ENCODE measurements at regions not wholly inside any gene's neighbourhood (a gene's known extent, or its start where the extent isn't known, plus 50 kb on each side); places are given as distances from the start of the nearest gene placed in this dataset.

DNA sequence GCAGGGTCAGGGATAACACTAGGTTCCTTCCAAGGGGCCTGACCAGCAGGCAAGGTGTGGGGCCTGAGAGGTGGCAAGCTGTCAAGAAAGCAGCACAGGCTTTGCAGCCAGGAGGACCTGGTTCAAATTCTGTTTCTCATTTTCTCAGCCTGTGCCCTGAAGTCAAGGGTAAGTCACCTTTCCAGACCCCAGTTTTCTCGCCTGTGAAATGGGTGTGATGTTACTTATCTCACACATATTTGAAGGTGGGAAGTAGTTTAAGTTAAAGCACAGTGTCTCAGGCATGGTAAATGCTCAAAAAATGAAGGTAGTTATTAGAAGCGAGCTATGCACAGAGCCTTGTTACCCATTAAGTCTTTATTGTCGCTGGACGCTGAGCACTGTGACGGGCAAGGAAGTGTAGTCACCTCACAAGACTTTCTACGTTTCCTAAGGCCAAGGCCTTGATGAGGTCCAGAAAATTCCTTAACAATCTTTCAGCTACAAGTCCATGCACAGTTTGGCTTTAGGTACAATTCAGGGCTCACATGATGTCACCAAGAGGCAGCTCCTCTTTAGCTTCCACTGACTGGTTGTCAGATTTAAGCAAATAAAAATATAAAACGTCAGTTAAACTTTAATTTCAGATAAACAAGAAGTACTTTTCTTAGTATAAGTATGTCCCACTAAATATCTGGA is 522.6 kb upstream of the PROK2 start:
- H3K36me3 Mint-ChIP-seq (ENCODE audit: low read depth) = no peaks in the 10 kb centered on the region
- H3K4me3 Mint-ChIP-seq = peak overlapping the region; percentile 30
- no peak for DNase-seq
- TF ChIP-seq, protein P1, sequence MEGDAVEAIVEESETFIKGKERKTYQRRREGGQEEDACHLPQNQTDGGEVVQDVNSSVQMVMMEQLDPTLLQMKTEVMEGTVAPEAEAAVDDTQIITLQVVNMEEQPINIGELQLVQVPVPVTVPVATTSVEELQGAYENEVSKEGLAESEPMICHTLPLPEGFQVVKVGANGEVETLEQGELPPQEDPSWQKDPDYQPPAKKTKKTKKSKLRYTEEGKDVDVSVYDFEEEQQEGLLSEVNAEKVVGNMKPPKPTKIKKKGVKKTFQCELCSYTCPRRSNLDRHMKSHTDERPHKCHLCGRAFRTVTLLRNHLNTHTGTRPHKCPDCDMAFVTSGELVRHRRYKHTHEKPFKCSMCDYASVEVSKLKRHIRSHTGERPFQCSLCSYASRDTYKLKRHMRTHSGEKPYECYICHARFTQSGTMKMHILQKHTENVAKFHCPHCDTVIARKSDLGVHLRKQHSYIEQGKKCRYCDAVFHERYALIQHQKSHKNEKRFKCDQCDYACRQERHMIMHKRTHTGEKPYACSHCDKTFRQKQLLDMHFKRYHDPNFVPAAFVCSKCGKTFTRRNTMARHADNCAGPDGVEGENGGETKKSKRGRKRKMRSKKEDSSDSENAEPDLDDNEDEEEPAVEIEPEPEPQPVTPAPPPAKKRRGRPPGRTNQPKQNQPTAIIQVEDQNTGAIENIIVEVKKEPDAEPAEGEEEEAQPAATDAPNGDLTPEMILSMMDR (IDR thresholded peaks at IDR 0.05) = no peak
- H3K9me3 Mint-ChIP-seq = no peaks in the 10 kb centered on the region
- H3K27me3 Mint-ChIP-seq (ENCODE audit: low read depth, poor library complexity) = peaks cover 15% of the 10 kb centered on the region
- peak overlapping the region; percentile 88 for H3K27ac Mint-ChIP-seq
- H3K4me1 Mint-ChIP-seq = peaks cover 82% of the 10 kb centered on the region

DNA sequence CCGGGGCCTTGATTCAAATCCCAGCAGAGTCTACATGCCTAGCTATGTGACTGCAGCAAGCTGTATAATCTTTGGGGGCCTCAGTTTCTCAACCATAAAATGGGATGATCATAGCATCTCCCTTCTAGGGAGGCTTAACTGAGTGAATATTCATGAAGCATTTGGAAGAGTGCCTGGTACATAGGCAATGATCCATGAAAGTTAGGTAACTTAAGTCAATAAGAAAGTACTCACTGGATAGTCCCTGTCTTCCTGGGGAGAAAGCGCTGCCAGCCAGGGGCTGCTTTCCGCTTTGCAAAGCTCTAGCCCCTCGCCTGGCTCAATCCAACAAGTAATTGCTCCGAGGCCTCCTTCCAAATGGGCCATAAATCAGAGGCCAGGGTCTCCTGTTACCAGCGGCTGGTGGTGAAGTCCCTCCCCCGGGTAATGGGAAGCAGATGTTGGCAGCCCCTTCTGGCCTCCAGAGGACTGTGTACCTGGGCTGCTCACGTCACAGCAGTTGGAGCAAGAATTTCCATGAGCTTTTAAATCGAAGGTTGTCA is 521.9 kb upstream of the PROK2 start:
- Mint-ChIP-seq H3K27ac (peak overlapping the region; percentile 88), H3K4me1 (peaks cover 85% of the 10 kb centered on the region)
- peak; percentile 87 for DNase-seq

DNA sequence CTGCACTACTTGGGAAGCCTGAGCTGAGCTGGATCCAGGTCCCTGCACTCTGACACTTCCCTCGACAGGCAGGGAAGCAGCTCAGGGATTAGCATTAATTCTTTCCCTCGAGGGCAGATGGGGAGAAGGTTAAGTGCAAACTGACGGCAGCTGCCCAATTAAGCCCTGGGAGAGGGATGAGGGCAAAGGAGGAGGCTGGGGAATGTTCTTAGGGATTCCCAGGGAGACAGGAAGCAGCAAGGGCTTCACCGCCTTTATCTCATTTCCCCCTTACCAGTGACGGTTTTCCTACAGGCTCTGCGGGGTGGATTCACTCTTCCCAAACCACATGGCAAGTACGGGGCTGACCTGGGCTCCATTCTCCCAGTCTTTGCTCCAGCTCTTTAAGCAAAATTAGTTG is 519.0 kb upstream of the PROK2 start:
- DNase-seq = no peak
- Mint-ChIP-seq H3K9me3 (no peaks in the 10 kb centered on the region), H3K27ac (no peak overlapping the region), H3K4me1 (peaks cover 82% of the 10 kb centered on the region), H3K4me3 (no peak overlapping the region), H3K36me3 (ENCODE audit: low read depth) (no peaks in the 10 kb centered on the region), H3K27me3 (ENCODE audit: low read depth, poor library complexity) (peaks cover 18% of the 10 kb centered on the region)
- TF ChIP-seq, protein P1 (IDR thresholded peaks at IDR 0.05) = no peak

More for the DNA sequence above, 521.9 kb upstream of the PROK2 start:
- peak overlapping the region; percentile 30 for H3K4me3 Mint-ChIP-seq
- no peaks in the 10 kb centered on the region for H3K9me3 Mint-ChIP-seq
- no peaks in the 10 kb centered on the region for H3K36me3 Mint-ChIP-seq (ENCODE audit: low read depth)
- peaks cover 15% of the 10 kb centered on the region for H3K27me3 Mint-ChIP-seq (ENCODE audit: low read depth, poor library complexity)
- TF ChIP-seq, protein P1 (IDR thresholded peaks at IDR 0.05) = no peak

DNA sequence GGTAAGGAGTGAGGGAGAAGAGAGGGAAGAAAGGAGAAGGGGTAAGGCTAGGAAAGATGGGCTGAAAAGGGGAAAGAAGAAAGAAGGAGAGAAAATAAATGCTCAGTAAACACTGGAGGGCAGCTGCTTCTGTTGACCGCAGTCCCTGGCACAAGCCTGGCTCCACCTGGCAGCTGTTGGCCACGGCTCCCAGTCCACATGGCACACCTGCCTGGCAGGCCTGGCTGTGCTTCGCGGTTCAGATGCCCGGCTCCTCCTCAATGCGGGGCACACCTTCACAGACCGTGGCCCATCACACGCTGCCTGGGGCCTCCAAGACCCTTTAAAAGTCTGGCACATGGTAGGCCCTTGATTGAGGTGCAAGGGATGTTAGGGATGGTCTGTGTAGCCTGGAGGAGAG is 516.8 kb upstream of the PROK2 start:
- Mint-ChIP-seq H3K27ac (no peak overlapping the region), H3K4me3 (no peak overlapping the region), H3K27me3 (ENCODE audit: low read depth, poor library complexity) (peaks cover 16% of the 10 kb centered on the region), H3K9me3 (no peaks in the 10 kb centered on the region), H3K36me3 (ENCODE audit: low read depth) (no peaks in the 10 kb centered on the region), H3K4me1 (peaks cover 74% of the 10 kb centered on the region)
- TF ChIP-seq, protein P1 (IDR thresholded peaks at IDR 0.05) = no peak
- DNase-seq = no peak

DNA sequence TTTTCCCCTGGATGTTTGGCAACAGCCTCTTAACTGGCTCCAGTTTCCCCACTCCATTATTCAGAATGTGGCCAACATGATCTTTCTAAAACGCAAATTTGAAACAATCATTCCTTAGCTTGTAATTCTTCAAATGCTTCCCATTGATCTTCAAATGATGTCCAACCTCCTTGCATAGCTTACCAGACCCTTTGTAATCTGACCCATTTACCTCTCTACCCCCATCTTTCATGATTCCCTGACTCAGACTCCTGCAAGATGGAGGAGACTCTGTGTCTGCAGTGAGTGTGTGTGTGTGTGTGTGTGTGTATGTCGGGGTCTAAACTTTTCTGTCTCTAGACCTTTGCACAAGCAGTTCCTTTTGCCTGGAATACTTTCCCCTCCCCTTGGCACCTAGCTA is 515.7 kb upstream of the PROK2 start:
- H3K36me3 Mint-ChIP-seq (ENCODE audit: low read depth) = no peaks in the 10 kb centered on the region
- TF ChIP-seq, protein P1 (IDR thresholded peaks at IDR 0.05) = no peak
- H3K9me3 Mint-ChIP-seq = no peaks in the 10 kb centered on the region
- peaks cover 22% of the 10 kb centered on the region for H3K27me3 Mint-ChIP-seq (ENCODE audit: low read depth, poor library complexity)
- peaks cover 68% of the 10 kb centered on the region for H3K4me1 Mint-ChIP-seq
- no peak for DNase-seq
- no peak overlapping the region for H3K27ac Mint-ChIP-seq
- no peak overlapping the region for H3K4me3 Mint-ChIP-seq

DNA sequence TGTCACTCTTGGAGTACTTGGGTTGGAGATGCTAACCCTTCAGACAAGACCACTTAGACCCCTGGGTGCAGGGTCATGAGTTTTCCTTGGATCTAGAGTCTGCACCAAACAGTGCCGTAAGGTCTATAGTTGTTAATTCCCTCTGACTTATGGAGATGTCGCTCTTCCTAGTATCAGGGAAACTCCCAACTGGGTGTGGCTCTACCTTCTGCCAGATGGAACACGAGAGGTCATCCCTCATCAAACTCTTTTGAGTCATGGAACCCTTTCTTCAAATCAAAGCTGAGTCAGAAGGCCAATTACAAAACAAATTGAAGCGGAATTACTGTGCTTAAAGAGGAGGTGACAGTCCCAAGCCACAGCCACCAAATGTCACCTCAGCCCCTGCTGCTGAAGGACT is 514.9 kb upstream of the PROK2 start:
- DNase-seq = no peak
- Mint-ChIP-seq H3K4me1 (peaks cover 60% of the 10 kb centered on the region), H3K36me3 (ENCODE audit: low read depth) (no peaks in the 10 kb centered on the region), H3K4me3 (no peak overlapping the region), H3K27me3 (ENCODE audit: low read depth, poor library complexity) (peaks cover 24% of the 10 kb centered on the region), H3K27ac (no peak overlapping the region), H3K9me3 (no peaks in the 10 kb centered on the region)
- TF ChIP-seq, protein P1 (IDR thresholded peaks at IDR 0.05) = no peak
